LNCaP clone FGC (cell line): ENCODE measurements at regions not wholly inside any gene's neighbourhood (a gene's known extent, or its start where the extent isn't known, plus 50 kb on each side); places are given as distances from the start of the nearest gene placed in this dataset.

Experiments used
- DNase-seq: peaks from one replicate; pipeline ENCODE4 v3.0.0-alpha.2; 2011; ENCODE audit warnings: low read depth
- H3K4me3 ChIP-seq: 2 replicates; pipeline ENCODE4 v1.5.1; 2011; ENCODE audit warnings: mild to moderate bottlenecking, low read depth, low read length, control low read depth
- TF ChIP-seq, protein P1 (sequence below): IDR thresholded peaks from 2 replicates; pipeline ENCODE4 v1.5.1; 2012; ENCODE audit warnings: mild to moderate bottlenecking; ENCODE audit not compliant: control insufficient read depth, insufficient read depth; ENCODE audit errors: extremely low read depth

DNA sequence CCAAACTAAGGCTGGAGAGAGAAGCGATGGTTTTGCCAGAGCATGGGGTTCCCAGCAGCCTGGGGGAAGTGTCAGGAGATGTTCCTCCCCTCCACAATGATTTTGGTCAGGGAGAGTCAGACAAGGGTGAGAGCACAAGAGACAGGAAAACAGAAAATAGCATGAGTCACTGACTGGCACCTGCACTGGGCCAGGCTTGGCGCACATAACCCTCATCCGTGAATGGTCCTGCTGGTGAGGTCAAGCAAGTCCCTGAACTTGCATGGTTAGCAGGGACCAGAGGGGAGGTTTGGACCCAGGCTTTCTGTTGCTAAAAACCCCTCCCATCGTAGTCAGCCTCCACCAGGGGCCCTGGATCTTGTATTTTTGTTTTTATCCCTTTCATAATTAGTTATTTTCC lies 174.5 kb upstream of the MYT1L start:
- TF ChIP-seq, protein P1, sequence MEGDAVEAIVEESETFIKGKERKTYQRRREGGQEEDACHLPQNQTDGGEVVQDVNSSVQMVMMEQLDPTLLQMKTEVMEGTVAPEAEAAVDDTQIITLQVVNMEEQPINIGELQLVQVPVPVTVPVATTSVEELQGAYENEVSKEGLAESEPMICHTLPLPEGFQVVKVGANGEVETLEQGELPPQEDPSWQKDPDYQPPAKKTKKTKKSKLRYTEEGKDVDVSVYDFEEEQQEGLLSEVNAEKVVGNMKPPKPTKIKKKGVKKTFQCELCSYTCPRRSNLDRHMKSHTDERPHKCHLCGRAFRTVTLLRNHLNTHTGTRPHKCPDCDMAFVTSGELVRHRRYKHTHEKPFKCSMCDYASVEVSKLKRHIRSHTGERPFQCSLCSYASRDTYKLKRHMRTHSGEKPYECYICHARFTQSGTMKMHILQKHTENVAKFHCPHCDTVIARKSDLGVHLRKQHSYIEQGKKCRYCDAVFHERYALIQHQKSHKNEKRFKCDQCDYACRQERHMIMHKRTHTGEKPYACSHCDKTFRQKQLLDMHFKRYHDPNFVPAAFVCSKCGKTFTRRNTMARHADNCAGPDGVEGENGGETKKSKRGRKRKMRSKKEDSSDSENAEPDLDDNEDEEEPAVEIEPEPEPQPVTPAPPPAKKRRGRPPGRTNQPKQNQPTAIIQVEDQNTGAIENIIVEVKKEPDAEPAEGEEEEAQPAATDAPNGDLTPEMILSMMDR: no peak
- DNase-seq: no peak
- no peak overlapping the region for H3K4me3 ChIP-seq

- no peak overlapping the region for H3K4me3 ChIP-seq
- DNase-seq: no peak
- TF ChIP-seq, protein P1: no peak
These were observed 172.9 kb upstream of the MYT1L start for GRCh38 chr2:2503864-2504418.

- no peak for DNase-seq
- TF ChIP-seq, protein P1: no peak
These were observed 171.1 kb upstream of the MYT1L start for GRCh38 chr2:2502201-2502549.

DNA sequence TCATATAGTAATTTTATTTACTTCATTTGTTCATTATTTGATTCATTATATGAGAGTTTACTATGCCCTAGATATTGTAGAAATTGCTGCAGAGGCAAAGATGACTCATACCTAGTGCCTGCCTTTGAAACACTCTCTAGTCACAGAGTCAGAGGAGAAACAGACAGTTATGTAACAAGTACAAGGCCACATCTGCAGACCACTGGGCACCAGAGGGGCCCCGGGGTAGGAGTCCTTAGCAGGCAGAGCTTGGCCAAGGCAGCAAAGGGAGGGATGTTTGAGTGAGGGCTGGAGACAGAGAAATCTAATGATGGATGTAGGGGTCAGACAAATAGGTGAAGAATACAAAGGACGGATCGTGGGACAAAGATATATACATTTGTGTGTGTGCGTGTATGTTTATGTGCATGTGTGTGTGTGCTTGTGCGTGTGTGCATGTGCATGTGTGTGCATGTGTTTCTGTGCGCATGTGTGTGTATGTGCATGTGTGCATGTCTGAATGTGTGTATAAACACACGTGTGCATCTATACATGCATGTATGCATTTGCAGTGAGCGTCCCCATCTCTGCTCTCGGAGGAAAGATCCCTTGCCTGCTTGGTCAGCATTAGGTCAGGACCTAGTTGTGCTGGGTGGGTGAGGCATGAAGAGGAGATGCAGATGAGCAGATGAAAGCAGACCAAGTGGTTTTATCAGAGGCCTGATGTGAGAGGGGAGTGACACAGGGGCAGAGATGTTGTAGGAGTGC lies 170.6 kb upstream of the MYT1L start:
- TF ChIP-seq, protein P1: no peak
- no peak for DNase-seq
- no peak overlapping the region for H3K4me3 ChIP-seq

More at GRCh38 chr2:2502201-2502549, 171.1 kb upstream of the MYT1L start:
- no peak overlapping the region for H3K4me3 ChIP-seq

DNA sequence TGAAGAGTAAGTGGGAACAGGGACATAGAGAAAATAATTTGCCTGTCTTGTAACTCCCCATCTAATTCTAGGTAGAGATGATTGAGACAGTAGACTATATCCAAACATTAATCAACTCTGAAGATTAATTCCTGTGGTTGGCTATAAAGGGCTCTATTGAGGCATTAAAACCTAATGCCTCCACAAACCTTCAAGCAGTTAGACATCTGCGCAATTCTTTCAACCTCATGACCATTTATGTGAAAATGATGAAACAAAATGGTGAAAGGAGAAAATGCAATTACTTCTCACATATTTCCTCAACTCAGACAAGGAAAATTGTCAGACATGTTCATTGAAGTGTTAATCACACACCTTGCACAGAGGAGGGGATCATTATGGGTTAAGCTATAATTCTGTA lies 164.5 kb upstream of the MYT1L start:
- TF ChIP-seq, protein P1: no peak
- no peak overlapping the region for H3K4me3 ChIP-seq
- no peak for DNase-seq

GRCh38 chr2:2493496-2493895 lies 162.4 kb upstream of the MYT1L start:
- H3K4me3 ChIP-seq: no peak overlapping the region
- TF ChIP-seq, protein P1: no peak

GRCh38 chr2:2492800-2493199 lies 161.7 kb upstream of the MYT1L start:
- no peak for DNase-seq
- TF ChIP-seq, protein P1: no peak

More at GRCh38 chr2:2493496-2493895, 162.4 kb upstream of the MYT1L start:
- DNase-seq: no peak

More at GRCh38 chr2:2492800-2493199, 161.7 kb upstream of the MYT1L start:
- H3K4me3 ChIP-seq: no peak overlapping the region
